ENCODE measurements at regions not wholly inside any gene's neighbourhood (a gene's known extent, or its start where the extent isn't known, plus 50 kb on each side); places are given as distances from the start of the nearest gene placed in this dataset.

GRCh38 chr5:138626333-138626944 lies 51.2 kb upstream of the HSPA9 start:
- DNase-seq = no peak

- DNase-seq = no peak
Observed at GRCh38 chr5:138625134-138625533, 49.9 kb upstream of the HSPA9 start.

Measured in anterior cingulate cortex (tissue), 58 donors.